NCI-H2196 (cell line): ENCODE measurements at regions not wholly inside any gene's neighbourhood (a gene's known extent, or its start where the extent isn't known, plus 50 kb on each side); places are given as distances from the start of the nearest gene placed in this dataset.

Source experiments
- DNase-seq: peaks from one replicate; lab custom pipeline; 2025; ENCODE audit not compliant: unreplicated experiment; lab: John Stamatoyannopoulos, UW

- DNase-seq = no peak
These were observed 458.5 kb upstream of the DEPDC1 start for GRCh38 chr1:68955424-68955823.

GRCh38 chr1:68958958-68959357 is 462.1 kb upstream of the DEPDC1 start:
- no peak for DNase-seq

GRCh38 chr1:68959461-68960030 is 462.7 kb upstream of the DEPDC1 start:
- DNase-seq = no peak

- DNase-seq = no peak
These were observed 464.3 kb upstream of the DEPDC1 start for GRCh38 chr1:68961143-68961542.

GRCh38 chr1:68963353-68963752 is 466.5 kb upstream of the DEPDC1 start:
- no peak for DNase-seq

- no peak for DNase-seq
These were observed 472.6 kb upstream of the DEPDC1 start for GRCh38 chr1:68969441-68969840.

- DNase-seq = no peak
These were observed 473.7 kb upstream of the DEPDC1 start for GRCh38 chr1:68970571-68970970.

GRCh38 chr1:68973459-68974244 is 476.8 kb upstream of the DEPDC1 start:
- DNase-seq = no peak

- no peak for DNase-seq
These were observed 477.6 kb upstream of the DEPDC1 start for GRCh38 chr1:68974447-68974846.

- no peak for DNase-seq
These were observed 478.5 kb upstream of the DEPDC1 start for GRCh38 chr1:68975212-68975933.

GRCh38 chr1:68976916-68977610 is 480.2 kb upstream of the DEPDC1 start:
- no peak for DNase-seq

GRCh38 chr1:68979891-68980290 is 483.0 kb upstream of the DEPDC1 start:
- DNase-seq = no peak

GRCh38 chr1:68984289-68984688 is 487.4 kb upstream of the DEPDC1 start:
- no peak for DNase-seq

- no peak for DNase-seq
These were observed 497.2 kb upstream of the DEPDC1 start for GRCh38 chr1:68994096-68994495.

GRCh38 chr1:69016468-69016867 is 519.6 kb upstream of the DEPDC1 start:
- no peak for DNase-seq

GRCh38 chr1:69029649-69030048 is 532.8 kb upstream of the DEPDC1 start:
- DNase-seq = no peak

- DNase-seq = no peak
These were observed 529.3 kb upstream of the LRRC7 start for GRCh38 chr1:69038379-69038778.

- no peak for DNase-seq
These were observed 522.1 kb upstream of the LRRC7 start for GRCh38 chr1:69045572-69045971.

- DNase-seq = no peak
These were observed 512.5 kb upstream of the LRRC7 start for GRCh38 chr1:69055194-69055593.

- no peak for DNase-seq
These were observed 509.3 kb upstream of the LRRC7 start for GRCh38 chr1:69058454-69058853.

- no peak for DNase-seq
These were observed 496.9 kb upstream of the LRRC7 start for GRCh38 chr1:69070660-69071373.
